H1 (cell line): ENCODE measurements at regions not wholly inside any gene's neighbourhood (a gene's known extent, or its start where the extent isn't known, plus 50 kb on each side); places are given as distances from the start of the nearest gene placed in this dataset.

Experiments used
- GABPA ChIP-seq: IDR thresholded peaks from 2 replicates; pipeline ENCODE4 v1.6.1; 2011; ENCODE audit warnings: mild to moderate bottlenecking, low read length, moderate library complexity, borderline replicate concordance; ENCODE audit not compliant: insufficient read depth
- GTF2F1 ChIP-seq: IDR thresholded peaks from 2 replicates; pipeline ENCODE4 v1.6.1; 2012; ENCODE audit warnings: low read depth, low read length, improper control_type of control experiment, borderline replicate concordance
- KDM1A ChIP-seq: fragments of 200-600, 300-600 bp; sonication (generic); IDR thresholded peaks from 2 replicates; pipeline ENCODE4 v1.7.1; 2016; ENCODE audit warnings: mild to moderate bottlenecking, low read length, borderline replicate concordance
- POLR2A ChIP-seq, 2 experiments: IDR thresholded peaks; 1 replicate in 1 of 2; 2 replicates in 1 of 2; pipeline ENCODE4 v1.6.1; 2011; ENCODE audit warnings: low read depth in 2 of 2, low read length in 2 of 2, mild to moderate bottlenecking in 2 of 2; ENCODE audit errors: control extremely low read depth in 1 of 2
- POLR2AphosphoS5 ChIP-seq: IDR thresholded peaks from 2 replicates; pipeline ENCODE4 v1.6.1; 2011; ENCODE audit warnings: low read depth, low read length
- RXRA ChIP-seq: IDR thresholded peaks from 2 replicates; pipeline ENCODE4 v1.6.1; 2011; ENCODE audit warnings: low read depth, mild to moderate bottlenecking, low read length, moderate library complexity; ENCODE audit not compliant: insufficient read depth
- SIN3A ChIP-seq, 2 experiments: IDR thresholded peaks in 1 of 2; conservative IDR thresholded peaks in 1 of 2; 2 replicates each; pipeline ENCODE4 v1.6.1; 2011 to 2012; ENCODE audit warnings: low read length in 2 of 2, improper control_type of control experiment in 1 of 2, low read depth in 1 of 2, mild to moderate bottlenecking in 1 of 2
- SP2 ChIP-seq: IDR thresholded peaks from 2 replicates; pipeline ENCODE4 v1.6.1; 2012; ENCODE audit warnings: mild to moderate bottlenecking, low read length, inconsistent platforms
- SUZ12 ChIP-seq: fragments of 200-600 bp; sonication (generic); IDR thresholded peaks from 2 replicates; pipeline ENCODE4 v1.6.1; 2012; ENCODE audit warnings: mild to moderate bottlenecking, inconsistent platforms, low read length, moderate library complexity, mixed read lengths
- TAF1 ChIP-seq: IDR thresholded peaks from 2 replicates; pipeline ENCODE4 v1.6.1; 2011; ENCODE audit warnings: mild to moderate bottlenecking, low read depth, low read length
- TCF12 ChIP-seq: IDR thresholded peaks from 2 replicates; pipeline ENCODE4 v1.6.1; 2011; ENCODE audit warnings: low read depth, mild to moderate bottlenecking, low read length
- TEAD4 ChIP-seq: IDR thresholded peaks from 2 replicates; pipeline ENCODE4 v1.6.1; 2012; ENCODE audit warnings: low read depth, low read length, inconsistent platforms, mixed read lengths
- YY1 ChIP-seq: IDR thresholded peaks from 2 replicates; pipeline ENCODE4 v1.6.1; 2011; ENCODE audit warnings: low read depth, mild to moderate bottlenecking, low read length
- TF ChIP-seq, protein P1 (sequence below), 3 experiments: IDR thresholded peaks; 1 replicate in 2 of 3; 2 replicates in 1 of 3; pipeline versions ENCODE4 v1.5.1 to v1.6.1; 2011; ENCODE audit warnings: low read length in 3 of 3, mild to moderate bottlenecking in 3 of 3, inconsistent platforms in 2 of 3, low read depth in 1 of 3, moderate library complexity in 1 of 3; ENCODE audit not compliant: insufficient read depth in 1 of 3; ENCODE audit errors: control extremely low read depth in 1 of 3

- TF ChIP-seq, protein P1, sequence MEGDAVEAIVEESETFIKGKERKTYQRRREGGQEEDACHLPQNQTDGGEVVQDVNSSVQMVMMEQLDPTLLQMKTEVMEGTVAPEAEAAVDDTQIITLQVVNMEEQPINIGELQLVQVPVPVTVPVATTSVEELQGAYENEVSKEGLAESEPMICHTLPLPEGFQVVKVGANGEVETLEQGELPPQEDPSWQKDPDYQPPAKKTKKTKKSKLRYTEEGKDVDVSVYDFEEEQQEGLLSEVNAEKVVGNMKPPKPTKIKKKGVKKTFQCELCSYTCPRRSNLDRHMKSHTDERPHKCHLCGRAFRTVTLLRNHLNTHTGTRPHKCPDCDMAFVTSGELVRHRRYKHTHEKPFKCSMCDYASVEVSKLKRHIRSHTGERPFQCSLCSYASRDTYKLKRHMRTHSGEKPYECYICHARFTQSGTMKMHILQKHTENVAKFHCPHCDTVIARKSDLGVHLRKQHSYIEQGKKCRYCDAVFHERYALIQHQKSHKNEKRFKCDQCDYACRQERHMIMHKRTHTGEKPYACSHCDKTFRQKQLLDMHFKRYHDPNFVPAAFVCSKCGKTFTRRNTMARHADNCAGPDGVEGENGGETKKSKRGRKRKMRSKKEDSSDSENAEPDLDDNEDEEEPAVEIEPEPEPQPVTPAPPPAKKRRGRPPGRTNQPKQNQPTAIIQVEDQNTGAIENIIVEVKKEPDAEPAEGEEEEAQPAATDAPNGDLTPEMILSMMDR (IDR thresholded peaks at IDR 0.05; ENCODE audit: control extremely low read depth in 1 of 3, insufficient read depth in 1 of 3, low read depth in 1 of 3, low read length in 3 of 3) = no peak
- TF ChIP-seq SIN3A (conservative IDR thresholded peaks at IDR 0.05 in 1 of 2, IDR thresholded peaks at IDR 0.05 in 1 of 2; ENCODE audit: low read depth in 1 of 2, low read length in 2 of 2) = no peak
- TF ChIP-seq GABPA = no peak
- TF ChIP-seq SP2 = no peak
- no peak for TF ChIP-seq KDM1A
- no peak for TF ChIP-seq POLR2A (IDR thresholded peaks at IDR 0.05; ENCODE audit: control extremely low read depth in 1 of 2, low read depth in 2 of 2, low read length in 2 of 2)
- no peak for TF ChIP-seq RXRA
- no peak for TF ChIP-seq TAF1
- no peak for TF ChIP-seq YY1
- TF ChIP-seq POLR2AphosphoS5 = no peak
- no peak for TF ChIP-seq TCF12
- no peak for TF ChIP-seq GTF2F1
- no peak for TF ChIP-seq TEAD4
- TF ChIP-seq SUZ12 = no peak
These were observed 125.6 kb upstream of the CNOT2 start for GRCh38 chr12:70117670-70118069.
